HG03175 (cell line): ENCODE measurements at regions not wholly inside any gene's neighbourhood (a gene's known extent, or its start where the extent isn't known, plus 50 kb on each side); places are given as distances from the start of the nearest gene placed in this dataset.
"Not testable (repeated sequence)": the region's sequence is repeated elsewhere in the genome, so short reads cannot be mapped to it uniquely, and the experiment has no call there.

Source experiments
- ATAC-seq: cut with Tn5 transposase; IDR thresholded peaks from one replicate; pipeline ENCODE4 v1.9.1; 2021; ENCODE audit warnings: mild to moderate bottlenecking, moderate library complexity; ENCODE audit not compliant: unreplicated experiment

DNA sequence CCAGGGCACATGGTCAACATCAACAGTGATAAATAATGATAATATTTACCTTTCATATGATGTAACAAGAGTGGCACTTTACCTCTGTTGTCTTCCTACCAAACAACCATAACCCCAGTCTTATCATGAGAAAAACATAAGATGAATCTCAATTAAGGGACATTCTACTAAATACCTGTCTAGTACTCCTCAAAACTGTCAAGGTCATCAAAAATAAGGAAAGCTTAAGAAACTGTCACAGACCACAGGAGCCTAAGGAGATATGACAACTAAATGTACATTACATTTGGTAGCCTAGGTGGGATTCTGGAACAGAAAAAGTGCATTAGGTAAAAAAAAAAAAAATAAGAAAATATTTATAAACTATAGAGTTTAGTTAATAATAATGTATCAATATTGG, 118.1 kb downstream of the CCDC34 start:
- no peak for ATAC-seq

DNA sequence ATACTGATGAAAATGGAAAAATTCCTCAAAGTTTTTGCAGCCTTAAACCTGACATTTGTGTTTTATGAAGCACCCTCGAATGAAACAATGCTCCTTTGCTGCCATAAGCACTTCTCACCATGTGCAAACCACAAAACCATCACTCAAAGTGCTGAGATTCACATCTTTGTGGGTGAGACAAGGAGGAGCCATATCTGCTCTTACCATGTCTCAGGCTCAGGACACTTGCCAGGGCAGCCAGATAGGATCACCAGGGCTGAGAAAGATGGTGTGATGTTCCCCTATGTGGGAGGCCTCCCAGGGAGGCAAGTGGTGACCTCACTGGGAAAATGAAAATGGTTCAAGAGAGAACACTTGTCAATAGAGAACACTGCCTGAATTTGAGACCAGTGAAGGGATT, 120.4 kb downstream of the CCDC34 start:
- ATAC-seq: no peak

DNA sequence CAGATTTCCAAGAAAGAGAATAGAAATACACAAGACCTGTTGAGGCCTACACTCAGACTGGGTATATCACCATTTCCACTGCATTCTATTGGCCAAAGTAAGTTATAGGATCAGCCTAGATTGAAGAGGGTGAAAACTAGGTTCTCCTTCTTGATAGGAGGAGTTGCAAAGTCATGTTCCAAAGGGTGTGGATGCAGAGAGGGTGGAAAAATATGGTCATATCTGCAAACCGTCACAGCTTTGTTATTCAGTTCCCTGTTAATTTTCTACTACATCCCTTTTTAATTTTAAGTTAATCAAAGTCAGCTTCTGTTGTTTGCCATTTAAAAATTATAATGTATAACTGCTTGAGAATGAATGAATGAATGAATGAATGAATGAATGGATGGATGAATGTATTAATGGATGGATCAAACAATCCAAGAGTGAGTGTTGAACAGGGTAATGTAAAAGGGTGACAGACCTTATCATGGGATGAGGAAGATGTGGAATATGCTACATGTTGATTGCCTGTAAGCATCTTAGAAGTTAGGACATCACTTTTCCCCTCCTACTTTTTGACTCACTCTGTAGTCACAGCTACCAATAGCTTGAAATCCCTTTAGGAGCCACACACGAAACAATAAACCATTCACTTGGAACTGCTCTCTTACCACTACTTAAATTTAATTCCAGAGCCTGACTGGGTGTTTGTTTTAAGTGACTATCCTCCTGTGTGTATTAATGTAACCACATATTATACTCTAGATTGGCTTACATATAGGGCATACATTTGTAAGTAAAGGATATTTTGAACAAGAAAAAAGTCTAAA, 121.5 kb downstream of the CCDC34 start:
- ATAC-seq: no peak

DNA sequence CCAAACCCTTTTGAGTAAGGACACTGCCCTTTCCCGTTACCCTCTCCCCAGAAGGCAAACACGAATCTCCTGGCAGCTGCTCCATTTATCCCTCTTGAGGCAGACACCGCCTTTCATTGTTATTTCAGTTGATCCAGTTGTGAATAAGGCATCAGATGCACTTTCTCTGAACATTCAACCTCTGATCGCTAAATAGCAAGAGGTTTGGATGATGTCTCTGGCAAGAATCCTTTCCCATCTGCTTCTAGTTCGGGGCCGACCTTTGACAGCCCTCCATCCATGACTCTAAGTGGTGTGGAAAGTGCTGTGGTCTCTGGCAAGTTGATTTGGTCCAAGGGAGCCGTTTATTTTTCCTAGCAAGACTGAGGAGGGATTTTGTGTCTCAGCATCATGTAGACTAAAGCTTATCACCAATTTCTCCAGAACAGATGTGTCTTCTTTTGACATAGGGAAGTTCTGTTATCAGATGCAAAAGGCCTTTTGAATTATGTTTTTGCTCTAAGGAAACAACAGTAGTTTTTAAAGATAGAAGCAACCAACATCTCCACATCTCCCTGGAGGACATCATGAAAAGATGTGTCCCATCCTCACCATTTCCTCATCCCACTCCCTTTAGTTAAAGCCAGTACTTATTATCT, 123.6 kb downstream of the CCDC34 start:
- no peak for ATAC-seq

DNA sequence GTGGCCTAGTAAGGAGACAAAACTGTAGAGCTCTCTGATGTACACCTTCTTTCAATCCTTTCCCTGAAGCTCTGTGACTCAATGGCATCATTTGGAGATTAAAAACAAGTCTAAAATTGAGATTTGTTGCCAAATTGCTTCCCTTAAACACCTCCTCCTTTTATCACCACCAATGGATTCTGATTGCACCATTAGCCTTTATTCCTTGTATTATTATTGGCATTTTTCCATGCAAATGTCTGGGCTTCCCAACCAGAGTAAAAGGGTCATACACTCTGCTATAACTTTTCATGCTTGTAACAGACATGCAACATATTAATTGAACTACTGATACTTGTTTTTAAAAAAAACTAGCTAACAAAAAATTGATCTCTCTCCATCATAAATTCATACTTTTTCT, 124.2 kb downstream of the CCDC34 start:
- no peak for ATAC-seq

DNA sequence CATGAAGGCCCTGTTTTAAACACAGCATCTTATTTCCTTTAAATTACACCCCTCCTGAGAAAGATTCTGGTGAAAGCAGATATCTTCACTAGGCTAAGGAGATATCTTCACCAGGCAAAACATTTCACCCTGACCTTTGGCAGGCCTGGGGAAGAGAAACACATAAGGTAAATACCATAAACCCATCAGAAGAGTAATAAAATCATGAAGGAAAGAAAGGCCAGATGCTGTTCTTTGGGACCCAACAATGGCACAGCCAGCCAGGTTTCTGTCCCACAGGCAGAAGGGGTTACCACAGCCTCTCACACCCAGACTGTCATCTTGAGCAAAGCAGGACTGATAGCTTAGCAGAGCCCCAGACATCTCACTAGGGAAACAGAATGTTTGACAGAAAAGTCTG, 125.4 kb downstream of the CCDC34 start:
- no peak for ATAC-seq

DNA sequence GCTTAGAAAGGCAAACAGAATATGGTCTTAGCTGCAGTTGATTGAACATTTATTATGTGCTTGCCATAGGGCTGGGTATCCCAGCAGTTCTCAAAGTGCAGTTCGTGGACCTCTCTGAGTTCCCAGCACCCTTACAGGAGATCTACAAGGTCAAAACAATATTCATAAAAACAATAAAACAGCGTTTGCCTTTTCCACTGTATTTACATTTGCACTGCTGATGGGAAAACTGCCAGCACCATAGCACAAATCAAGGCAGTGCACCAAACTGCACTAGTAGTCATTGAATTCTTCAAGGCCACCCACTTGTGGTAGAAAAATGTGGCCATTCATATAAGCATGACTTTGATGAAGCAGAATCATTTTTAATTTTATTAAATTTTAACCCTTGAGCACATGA, 128.1 kb downstream of the CCDC34 start:
- ATAC-seq: no peak

DNA sequence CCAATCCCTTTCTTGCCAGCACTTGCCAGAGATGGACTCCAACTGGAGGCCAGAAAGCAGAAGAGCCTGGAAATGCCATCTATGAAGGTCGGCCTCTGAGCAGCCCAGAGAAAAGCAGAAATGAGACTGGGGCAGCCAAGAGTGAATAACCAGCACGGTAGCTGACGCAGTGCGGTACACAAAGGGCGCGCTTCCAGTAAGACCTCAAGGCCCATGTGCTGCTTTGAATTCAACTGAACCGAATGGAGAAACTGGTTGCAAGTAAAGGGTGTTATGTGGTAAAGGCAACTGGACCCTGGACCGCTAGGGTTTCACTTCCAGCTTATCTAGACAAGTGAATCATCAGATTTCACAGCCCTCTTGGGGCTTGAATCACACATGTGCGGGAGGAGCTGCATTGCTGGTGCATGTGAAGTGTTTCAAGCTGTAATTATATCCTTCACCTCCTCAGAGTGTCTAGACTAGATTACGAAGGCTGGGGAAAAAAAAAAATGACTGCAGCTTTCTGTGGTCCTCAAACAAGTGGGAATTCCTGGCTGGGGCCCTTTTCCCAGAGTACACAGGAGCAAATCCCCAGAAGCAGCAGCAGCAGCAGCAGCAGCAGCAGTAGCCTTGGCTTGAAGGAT, 128.9 kb downstream of the CCDC34 start:
- peak; percentile 97 for ATAC-seq

DNA sequence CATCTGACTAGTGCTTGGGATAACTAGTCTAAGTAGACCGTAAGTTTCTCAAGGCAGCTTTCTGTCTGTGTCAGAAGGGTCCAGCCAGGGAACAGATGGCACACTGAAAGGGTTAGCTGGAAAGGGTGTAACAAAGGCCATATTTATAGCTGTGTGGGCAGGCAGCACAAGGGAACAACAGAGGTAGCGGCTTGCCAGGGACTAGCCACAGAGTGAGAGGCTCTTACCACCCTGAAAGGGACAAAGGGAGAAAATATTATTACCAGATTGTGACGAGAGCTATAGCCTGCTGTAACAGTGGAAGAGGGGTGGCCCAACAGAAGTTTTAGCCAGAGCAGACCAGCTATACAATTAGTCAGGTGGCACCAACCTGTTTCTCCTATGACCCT, 129.4 kb downstream of the CCDC34 start:
- ATAC-seq: peak; percentile 22

DNA sequence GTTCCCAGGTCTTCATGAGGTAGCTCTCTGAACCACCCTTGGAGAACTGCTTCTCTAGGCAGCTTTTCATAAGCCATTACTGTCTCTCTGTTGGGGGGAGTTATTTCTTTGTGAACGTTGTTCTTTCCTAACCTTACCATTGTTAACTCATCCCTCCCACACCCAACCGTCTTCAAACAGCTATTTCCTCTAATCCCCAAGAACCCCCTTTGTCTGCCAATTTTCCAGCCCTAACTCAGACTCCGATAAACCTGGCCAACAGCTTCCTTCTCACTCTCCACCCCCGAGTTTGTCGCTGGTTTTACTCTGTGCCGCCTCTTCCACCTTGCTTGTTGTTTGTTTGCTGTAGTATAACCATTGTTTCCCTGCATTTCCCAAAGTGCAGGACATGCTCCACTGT, 131.5 kb downstream of the CCDC34 start:
- no peak for ATAC-seq

DNA sequence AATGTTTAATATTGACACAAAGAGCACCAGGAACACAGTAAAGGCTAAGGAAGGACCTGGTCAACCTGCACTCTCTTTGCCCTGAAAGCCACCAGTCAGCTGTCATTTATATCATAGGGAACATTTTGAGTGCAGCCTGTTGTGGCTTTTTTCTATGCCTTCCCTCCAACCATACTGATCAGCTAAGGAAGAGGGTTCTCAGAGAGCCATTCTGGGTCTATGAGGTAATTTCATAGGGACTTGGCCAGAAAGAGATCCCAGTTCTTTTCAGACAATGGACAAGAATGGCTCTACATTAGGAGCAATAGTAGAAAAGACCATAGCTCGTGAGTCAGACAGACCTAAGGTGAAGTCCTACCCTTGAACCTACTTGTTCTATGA, 132.8 kb downstream of the CCDC34 start:
- no peak for ATAC-seq

DNA sequence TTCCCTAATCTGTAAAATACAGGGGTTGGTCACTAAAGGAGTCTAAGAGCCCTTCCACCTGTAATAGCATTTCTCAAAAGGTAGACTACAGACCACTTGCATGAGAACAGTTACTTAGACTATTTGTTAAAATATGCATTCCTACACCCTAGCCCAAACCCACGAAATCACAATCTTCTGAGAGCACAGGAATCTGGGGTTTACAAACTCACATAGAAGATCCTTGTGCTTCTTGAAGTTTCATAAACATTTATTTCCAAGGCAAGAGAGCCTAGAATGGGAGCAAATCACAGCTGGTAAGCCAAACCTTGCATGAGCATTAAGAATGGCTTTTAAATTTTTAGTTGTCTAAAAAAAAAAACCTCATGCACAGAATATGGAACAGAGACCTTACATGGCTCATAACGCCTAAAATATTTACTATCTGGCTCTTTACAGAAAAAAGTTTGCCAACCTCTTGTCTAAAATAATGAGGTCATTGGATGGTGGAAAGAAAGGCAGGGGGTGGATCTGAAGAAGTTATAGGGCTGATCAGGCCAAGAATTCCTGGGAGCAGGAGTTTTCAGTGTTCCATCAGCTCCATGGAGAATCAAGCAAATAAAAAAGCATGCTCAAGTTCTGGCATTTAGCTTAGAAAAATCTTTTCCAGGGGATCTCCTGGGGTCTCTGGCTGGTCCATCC, 133.4 kb downstream of the CCDC34 start:
- ATAC-seq: no peak

DNA sequence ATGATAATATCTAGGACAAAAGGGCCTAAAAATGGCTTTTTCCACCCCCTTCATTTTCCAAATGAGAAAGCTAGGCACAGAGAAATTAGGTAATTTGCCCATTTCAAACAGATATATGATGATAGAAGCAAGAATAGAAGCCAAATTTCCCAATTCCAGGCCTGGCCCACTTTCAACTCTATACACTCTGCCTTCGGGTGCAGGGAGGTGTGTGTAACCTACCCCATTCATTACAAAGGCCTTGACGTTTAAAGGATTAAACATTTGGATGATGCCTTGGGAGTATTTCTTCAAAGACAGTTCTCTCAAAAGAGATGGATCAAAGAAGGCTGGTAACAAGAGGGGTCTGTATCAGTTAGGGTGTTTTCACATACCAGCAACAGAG, 134.1 kb downstream of the CCDC34 start:
- no peak for ATAC-seq

DNA sequence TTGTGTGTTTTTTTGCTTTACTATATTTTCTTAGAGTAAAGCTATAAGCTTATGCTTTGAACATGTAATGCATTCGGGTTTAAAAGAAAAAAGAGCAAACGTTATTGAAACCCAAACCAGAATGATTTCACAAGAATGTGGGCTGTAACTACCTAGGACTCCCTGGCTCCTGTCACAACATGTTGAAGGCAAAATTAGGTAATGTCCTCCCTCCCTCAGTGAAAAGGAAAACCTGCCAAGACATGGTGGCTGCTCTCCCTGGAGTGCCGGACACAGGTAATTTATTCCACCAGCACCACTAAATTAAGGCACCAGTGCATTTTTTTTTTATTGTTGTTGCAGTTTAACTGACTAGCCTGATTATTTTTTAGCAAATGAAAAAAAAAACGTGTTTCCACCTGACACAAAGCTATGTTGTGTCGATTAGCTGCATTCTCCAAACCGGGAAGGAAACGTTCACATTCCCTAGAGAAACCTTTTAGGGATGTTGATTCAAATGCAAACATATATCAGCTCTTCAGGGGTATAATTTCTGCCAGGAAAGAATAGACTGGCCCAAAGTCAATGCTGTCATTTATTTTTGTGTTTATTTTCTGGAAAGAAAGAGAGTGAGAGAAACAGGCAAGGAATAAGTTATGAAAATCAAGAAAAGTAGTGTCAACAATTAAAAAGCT, 134.6 kb downstream of the CCDC34 start:
- ATAC-seq: no peak

DNA sequence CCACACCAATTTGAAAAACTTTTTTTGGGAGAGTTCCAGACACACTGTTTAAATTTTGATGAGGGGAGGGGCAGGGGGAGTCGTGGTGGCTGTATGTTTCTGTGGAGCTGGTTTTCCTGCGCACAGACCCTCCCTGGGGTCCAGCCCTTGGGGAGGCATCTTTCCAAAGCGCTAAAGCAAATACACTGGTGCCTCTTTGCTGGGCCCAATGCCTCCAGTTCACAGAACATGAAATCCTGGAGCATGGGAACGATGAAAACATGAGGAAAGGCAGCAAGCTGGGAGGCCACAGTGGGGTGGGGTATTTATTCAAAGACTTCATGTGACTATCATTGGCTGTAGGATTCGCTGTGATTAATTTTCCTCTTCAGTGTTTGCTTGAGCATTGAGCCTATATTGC, 135.3 kb downstream of the CCDC34 start:
- ATAC-seq: no peak

DNA sequence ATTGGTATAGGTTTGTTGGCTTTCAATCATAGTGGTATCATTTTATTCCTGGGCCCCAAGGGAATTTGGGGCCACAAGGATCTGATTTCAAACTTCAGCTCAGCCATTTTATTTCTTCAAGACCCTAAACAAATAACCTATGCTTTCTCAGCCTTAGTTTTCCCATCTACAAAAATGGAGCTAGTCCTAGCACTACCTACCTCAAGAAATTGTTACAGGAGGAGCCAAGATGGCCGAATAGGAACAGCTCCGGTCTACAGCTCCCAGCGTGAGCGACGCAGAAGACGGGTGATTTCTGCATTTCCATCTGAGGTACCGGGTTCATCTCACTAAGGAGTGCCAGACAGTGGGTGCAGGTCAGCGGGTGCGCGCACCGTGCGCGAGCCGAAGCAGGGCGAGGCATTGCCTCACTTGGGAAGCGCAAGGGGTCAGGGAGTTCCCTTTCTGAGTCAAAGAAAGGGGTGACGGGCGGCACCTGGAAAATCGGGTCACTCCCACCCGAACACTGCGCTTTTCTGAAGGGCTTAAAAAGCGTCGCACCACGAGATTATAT, 143.5 kb downstream of the CCDC34 start:
- ATAC-seq: not testable (repeated sequence)

DNA sequence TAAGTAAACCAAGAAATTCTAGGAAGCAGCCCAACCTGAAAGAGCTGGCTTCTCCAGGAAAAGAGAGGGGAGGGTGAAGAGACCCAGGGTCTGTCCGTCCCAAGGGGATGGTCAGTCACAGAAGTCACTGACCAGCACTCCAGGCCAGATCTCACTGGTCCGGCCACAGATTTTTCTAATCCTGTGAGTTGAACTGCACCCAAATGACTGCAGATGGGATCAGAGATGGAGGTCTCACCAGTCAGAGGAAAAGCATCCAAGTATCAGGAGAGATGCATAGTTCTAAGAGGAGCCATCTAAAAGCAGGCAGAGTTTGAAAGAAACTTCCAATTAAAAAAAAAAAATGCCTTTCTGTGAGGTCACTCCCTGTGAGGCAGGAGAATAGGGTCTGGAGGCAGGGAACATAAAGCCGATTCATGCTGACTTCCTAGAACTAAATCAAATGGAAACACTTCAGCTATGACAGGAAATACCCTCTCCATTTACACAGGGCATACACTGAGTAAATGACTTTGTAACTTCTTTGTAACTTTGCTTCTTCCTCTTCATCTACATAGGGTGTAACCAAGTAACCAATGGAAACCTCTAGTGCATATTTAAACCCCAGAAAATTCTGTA, 144.5 kb downstream of the CCDC34 start:
- ATAC-seq: no peak

DNA sequence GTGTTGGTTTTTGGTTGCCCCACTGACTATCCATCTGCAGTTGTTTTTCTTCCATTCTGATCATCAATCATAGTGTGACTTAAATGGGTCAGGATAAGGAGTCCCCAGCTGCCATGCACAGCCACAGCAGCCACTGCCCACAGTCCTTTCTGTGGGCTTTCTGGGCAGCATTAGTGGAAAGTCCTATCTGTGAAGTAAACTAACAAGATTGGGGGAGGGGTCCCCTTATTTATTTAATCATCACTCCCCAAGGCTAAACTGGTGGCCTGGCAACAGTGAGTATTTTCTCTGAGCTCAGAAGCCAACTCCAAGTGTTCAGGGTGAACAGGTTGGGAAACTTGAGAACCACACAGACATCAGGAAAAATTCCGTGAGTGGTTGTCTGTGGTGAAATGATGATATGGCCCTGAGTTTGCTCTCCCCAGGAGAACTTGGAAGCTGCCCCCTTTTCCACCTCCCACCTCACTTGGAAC, 145.0 kb downstream of the CCDC34 start:
- no peak for ATAC-seq

DNA sequence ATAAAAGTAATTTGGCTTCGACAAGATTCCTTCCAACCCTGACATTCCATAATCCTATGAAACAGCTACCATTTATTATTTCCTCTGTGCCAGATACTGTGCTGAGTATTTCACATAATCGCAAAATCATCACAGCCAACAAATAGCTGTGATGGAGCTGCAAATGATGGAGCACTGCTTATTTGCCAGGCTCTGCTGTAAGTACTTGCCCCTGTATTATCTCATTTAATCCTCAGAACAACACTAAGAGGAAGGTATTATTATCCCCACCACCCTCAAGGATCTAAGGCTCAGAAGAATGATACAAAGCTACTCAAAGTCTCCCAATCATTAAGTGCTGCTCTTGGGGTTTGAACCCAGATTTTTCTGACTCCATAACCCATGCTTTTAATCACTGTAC, 145.5 kb downstream of the CCDC34 start:
- ATAC-seq: no peak
